GM04504 (cell line): ENCODE measurements at regions not wholly inside any gene's neighbourhood (a gene's known extent, or its start where the extent isn't known, plus 50 kb on each side); places are given as distances from the start of the nearest gene placed in this dataset.

Experiments
- DNase-seq: peaks from one replicate; pipeline ENCODE4 v3.0.0-alpha.2; 2012; ENCODE audit warnings: low read depth

- no peak for DNase-seq
Observed at GRCh38 chr17:69949973-69950695, 124.9 kb upstream of the KCNJ16 start.

GRCh38 chr17:69950701-69951418 is 124.2 kb upstream of the KCNJ16 start:
- no peak for DNase-seq

GRCh38 chr17:69954241-69954925 is 120.6 kb upstream of the KCNJ16 start:
- DNase-seq = no peak

GRCh38 chr17:69958063-69958462 is 117.0 kb upstream of the KCNJ16 start:
- no peak for DNase-seq

GRCh38 chr17:69959283-69959682 is 115.7 kb upstream of the KCNJ16 start:
- no peak for DNase-seq

GRCh38 chr17:69960755-69961154 is 114.3 kb upstream of the KCNJ16 start:
- no peak for DNase-seq

- DNase-seq = no peak
Observed at GRCh38 chr17:69961501-69962145, 113.4 kb upstream of the KCNJ16 start.

GRCh38 chr17:69962436-69962995 is 112.5 kb upstream of the KCNJ16 start:
- no peak for DNase-seq

- DNase-seq = peak; percentile 83
Observed at GRCh38 chr17:69967910-69968411, 107.1 kb upstream of the KCNJ16 start.

- DNase-seq = no peak
Observed at GRCh38 chr17:69969897-69970296, 105.1 kb upstream of the KCNJ16 start.

- no peak for DNase-seq
Observed at GRCh38 chr17:69972251-69972650, 102.8 kb upstream of the KCNJ16 start.

GRCh38 chr17:69975808-69976207 is 99.2 kb upstream of the KCNJ16 start:
- DNase-seq = no peak

GRCh38 chr17:69978056-69978646 is 96.9 kb upstream of the KCNJ16 start:
- DNase-seq = no peak

- no peak for DNase-seq
Observed at GRCh38 chr17:69981441-69981840, 93.6 kb upstream of the KCNJ16 start.

GRCh38 chr17:69995476-69995875 is 79.5 kb upstream of the KCNJ16 start:
- no peak for DNase-seq

GRCh38 chr17:69997332-69997731 is 77.7 kb upstream of the KCNJ16 start:
- no peak for DNase-seq

- no peak for DNase-seq
Observed at GRCh38 chr17:69999253-69999652, 75.8 kb upstream of the KCNJ16 start.

GRCh38 chr17:70006159-70006558 is 68.9 kb upstream of the KCNJ16 start:
- no peak for DNase-seq

GRCh38 chr17:70011750-70012149 is 63.3 kb upstream of the KCNJ16 start:
- no peak for DNase-seq

- no peak for DNase-seq
Observed at GRCh38 chr17:70013911-70014310, 61.1 kb upstream of the KCNJ16 start.

- no peak for DNase-seq
Observed at GRCh38 chr17:70017112-70017511, 57.9 kb upstream of the KCNJ16 start.

GRCh38 chr17:70017941-70018340 is 57.1 kb upstream of the KCNJ16 start:
- DNase-seq = no peak
